ENCODE measurements at regions not wholly inside any gene's neighbourhood (a gene's known extent, or its start where the extent isn't known, plus 50 kb on each side); places are given as distances from the start of the nearest gene placed in this dataset.

DNA sequence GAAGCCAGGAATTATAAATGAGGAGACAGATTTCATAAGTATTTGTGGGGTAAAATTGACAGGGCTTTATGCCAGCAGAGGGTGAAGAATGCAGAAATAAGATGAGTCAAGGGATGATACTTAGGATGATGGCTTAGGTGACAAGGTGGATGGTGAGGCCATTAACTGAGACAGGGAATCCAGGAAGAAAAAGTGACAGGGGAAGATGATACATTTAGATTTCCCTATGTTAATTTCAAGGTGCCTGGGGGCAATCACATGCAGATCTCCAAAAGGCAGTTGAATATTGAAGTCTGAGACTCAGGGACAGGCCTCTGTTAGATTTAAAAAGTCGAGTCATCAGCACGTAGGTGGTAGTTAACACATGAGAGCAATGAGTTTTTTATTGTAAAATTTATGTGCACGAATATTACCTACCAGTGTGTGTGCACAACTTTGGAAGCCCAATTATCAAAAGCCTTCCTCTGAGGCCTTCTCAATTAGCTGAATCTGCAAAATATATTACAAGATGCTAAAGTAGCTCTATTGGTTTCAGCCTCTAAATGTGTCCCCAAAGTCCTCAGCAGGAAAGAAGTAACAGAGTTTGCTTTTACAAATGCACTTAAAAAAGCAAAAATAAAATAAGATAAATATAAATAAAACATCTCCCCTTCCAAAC, 67.9 kb upstream of the CHL1 start:
- Histone ChIP-seq H3K9ac (ENCODE audit: low read length) (no peak overlapping the region), H3K27me3 (ENCODE audit: low read depth, low read length) (no peaks in the 10 kb centered on the region), H3K4me1 (ENCODE audit: low read length) (peaks cover 39% of the 10 kb centered on the region), H4K20me1 (ENCODE audit: insufficient read depth, low read length) (no peaks in the 10 kb centered on the region), H3K4me3 (ENCODE audit: low read length) (no peak overlapping the region), H2AFZ (ENCODE audit: low read depth, low read length) (no peak overlapping the region), H3K36me3 (replicated peaks; ENCODE audit: low read depth, low read length) (peaks cover 3% of the 10 kb centered on the region), H3K79me2 (ENCODE audit: low read length) (no peaks in the 10 kb centered on the region), H3K27ac (ENCODE audit: low read length) (no peak overlapping the region), H3K4me2 (ENCODE audit: low read length) (no peak overlapping the region), H3K9me3 (ENCODE audit: insufficient read depth, low read length) (no peaks in the 10 kb centered on the region)
- TF ChIP-seq EZH2phosphoT487 (IDR thresholded peaks at IDR 0.05; ENCODE audit: low read depth) = no peak
- TF ChIP-seq, protein P1, sequence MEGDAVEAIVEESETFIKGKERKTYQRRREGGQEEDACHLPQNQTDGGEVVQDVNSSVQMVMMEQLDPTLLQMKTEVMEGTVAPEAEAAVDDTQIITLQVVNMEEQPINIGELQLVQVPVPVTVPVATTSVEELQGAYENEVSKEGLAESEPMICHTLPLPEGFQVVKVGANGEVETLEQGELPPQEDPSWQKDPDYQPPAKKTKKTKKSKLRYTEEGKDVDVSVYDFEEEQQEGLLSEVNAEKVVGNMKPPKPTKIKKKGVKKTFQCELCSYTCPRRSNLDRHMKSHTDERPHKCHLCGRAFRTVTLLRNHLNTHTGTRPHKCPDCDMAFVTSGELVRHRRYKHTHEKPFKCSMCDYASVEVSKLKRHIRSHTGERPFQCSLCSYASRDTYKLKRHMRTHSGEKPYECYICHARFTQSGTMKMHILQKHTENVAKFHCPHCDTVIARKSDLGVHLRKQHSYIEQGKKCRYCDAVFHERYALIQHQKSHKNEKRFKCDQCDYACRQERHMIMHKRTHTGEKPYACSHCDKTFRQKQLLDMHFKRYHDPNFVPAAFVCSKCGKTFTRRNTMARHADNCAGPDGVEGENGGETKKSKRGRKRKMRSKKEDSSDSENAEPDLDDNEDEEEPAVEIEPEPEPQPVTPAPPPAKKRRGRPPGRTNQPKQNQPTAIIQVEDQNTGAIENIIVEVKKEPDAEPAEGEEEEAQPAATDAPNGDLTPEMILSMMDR (IDR thresholded peaks at IDR 0.05; ENCODE audit: low read depth, low read length) = no peak

- Histone ChIP-seq H4K20me1 (ENCODE audit: insufficient read depth, low read length) (no peaks in the 10 kb centered on the region), H3K4me1 (ENCODE audit: low read length) (peaks cover 12% of the 10 kb centered on the region), H3K9me3 (ENCODE audit: insufficient read depth, low read length) (no peaks in the 10 kb centered on the region), H3K4me2 (ENCODE audit: low read length) (no peak overlapping the region), H3K27ac (ENCODE audit: low read length) (no peak overlapping the region), H3K36me3 (replicated peaks; ENCODE audit: low read depth, low read length) (no peaks in the 10 kb centered on the region), H2AFZ (ENCODE audit: low read depth, low read length) (no peak overlapping the region), H3K9ac (ENCODE audit: low read length) (no peak overlapping the region), H3K27me3 (ENCODE audit: low read depth, low read length) (no peaks in the 10 kb centered on the region), H3K4me3 (ENCODE audit: low read length) (no peak overlapping the region), H3K79me2 (ENCODE audit: low read length) (no peaks in the 10 kb centered on the region)
- TF ChIP-seq, protein P1 (IDR thresholded peaks at IDR 0.05; ENCODE audit: low read depth, low read length) = no peak
- TF ChIP-seq EZH2phosphoT487 (IDR thresholded peaks at IDR 0.05; ENCODE audit: low read depth) = no peak
These were observed 65.2 kb upstream of the CHL1 start for GRCh38 chr3:131151-131888.

DNA sequence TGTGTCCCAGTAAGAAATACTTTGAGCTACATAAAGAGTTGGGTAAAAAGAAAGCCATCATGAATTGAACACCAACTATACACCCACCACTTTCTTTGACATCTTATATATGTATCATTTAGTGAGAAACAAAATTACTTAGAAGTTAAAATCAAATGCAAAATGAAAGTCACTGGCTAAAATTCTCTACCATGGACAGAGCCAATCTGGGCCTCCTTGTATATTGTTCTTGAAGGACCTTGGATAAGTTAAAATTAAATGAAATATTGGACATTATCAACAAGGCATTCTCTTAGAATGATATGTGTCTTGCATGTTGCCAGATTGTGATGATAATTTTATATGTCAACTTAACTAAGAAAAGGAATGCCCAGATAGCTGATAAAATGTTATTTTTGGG, 64.2 kb upstream of the CHL1 start:
- Histone ChIP-seq H3K27me3 (ENCODE audit: low read depth, low read length) (no peaks in the 10 kb centered on the region), H3K27ac (ENCODE audit: low read length) (no peak overlapping the region), H3K4me1 (ENCODE audit: low read length) (peaks cover 2% of the 10 kb centered on the region), H3K9ac (ENCODE audit: low read length) (no peak overlapping the region), H3K79me2 (ENCODE audit: low read length) (no peaks in the 10 kb centered on the region), H4K20me1 (ENCODE audit: insufficient read depth, low read length) (no peaks in the 10 kb centered on the region), H2AFZ (ENCODE audit: low read depth, low read length) (no peak overlapping the region), H3K4me2 (ENCODE audit: low read length) (no peak overlapping the region), H3K9me3 (ENCODE audit: insufficient read depth, low read length) (no peaks in the 10 kb centered on the region), H3K4me3 (ENCODE audit: low read length) (no peak overlapping the region), H3K36me3 (replicated peaks; ENCODE audit: low read depth, low read length) (no peaks in the 10 kb centered on the region)
- TF ChIP-seq, protein P1 (IDR thresholded peaks at IDR 0.05; ENCODE audit: low read depth, low read length) = no peak
- no peak for TF ChIP-seq EZH2phosphoT487 (IDR thresholded peaks at IDR 0.05; ENCODE audit: low read depth)

GRCh38 chr3:132904-133303, 63.7 kb upstream of the CHL1 start:
- no peaks in the 10 kb centered on the region for H3K27me3 ChIP-seq (ENCODE audit: low read depth, low read length)
- no peaks in the 10 kb centered on the region for H3K79me2 ChIP-seq (ENCODE audit: low read length)
- no peak overlapping the region for H3K9ac ChIP-seq (ENCODE audit: low read length)
- H3K4me3 ChIP-seq (ENCODE audit: low read length) = no peak overlapping the region
- no peaks in the 10 kb centered on the region for H3K9me3 ChIP-seq (ENCODE audit: insufficient read depth, low read length)
- no peaks in the 10 kb centered on the region for H3K4me1 ChIP-seq (ENCODE audit: low read length)
- no peak for TF ChIP-seq EZH2phosphoT487 (IDR thresholded peaks at IDR 0.05; ENCODE audit: low read depth)
- TF ChIP-seq, protein P1 (IDR thresholded peaks at IDR 0.05; ENCODE audit: low read depth, low read length) = no peak
- H3K4me2 ChIP-seq (ENCODE audit: low read length) = no peak overlapping the region
- no peaks in the 10 kb centered on the region for H3K36me3 ChIP-seq (replicated peaks; ENCODE audit: low read depth, low read length)
- H4K20me1 ChIP-seq (ENCODE audit: insufficient read depth, low read length) = no peaks in the 10 kb centered on the region
- no peak overlapping the region for H2AFZ ChIP-seq (ENCODE audit: low read depth, low read length)
- H3K27ac ChIP-seq (ENCODE audit: low read length) = no peak overlapping the region

Data from OCI-LY3 (cell line).